Frontal cortex (tissue), 3 donors: ENCODE measurements at regions not wholly inside any gene's neighbourhood (a gene's known extent, or its start where the extent isn't known, plus 50 kb on each side); places are given as distances from the start of the nearest gene placed in this dataset.
"Not testable (repeated sequence)": the region's sequence is repeated elsewhere in the genome, so short reads cannot be mapped to it uniquely, and the experiment has no call there.

Source experiments
- DNase-seq, 2 donors: peaks; one replicate each; pipeline ENCODE4 v3.0.0; 2012; ENCODE audit warnings: low spot score in 2 of 2
- FAIRE-seq: peaks from 2 replicates; lab custom pipeline; 2012; peaks lifted over from hg19 to GRCh38; lab: Jason Lieb, UNC
- donor health status: control.
- donor health status: control.
- donor health status: control.

DNA sequence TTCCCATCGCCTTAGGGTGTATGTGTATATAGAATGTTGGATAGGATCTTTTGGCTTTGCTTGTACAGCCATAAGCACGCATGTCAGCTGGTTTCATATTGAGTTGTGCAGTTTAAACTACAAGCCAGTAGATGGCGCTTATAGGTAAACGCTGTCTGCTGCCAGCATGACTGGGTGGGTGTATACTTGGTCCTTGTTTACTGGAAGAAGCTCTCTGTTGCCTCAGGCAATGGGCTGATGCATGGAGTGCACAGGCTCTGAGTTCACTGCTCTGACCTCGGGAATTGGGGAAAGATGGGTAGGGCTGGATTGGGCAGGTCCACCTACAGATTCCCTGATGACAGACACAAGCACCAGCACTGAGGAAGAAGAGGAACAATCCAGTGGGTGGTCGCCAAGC, 831.5 kb downstream of the STIM2 start:
- FAIRE-seq (no peak), DNase-seq (no peak)

DNA sequence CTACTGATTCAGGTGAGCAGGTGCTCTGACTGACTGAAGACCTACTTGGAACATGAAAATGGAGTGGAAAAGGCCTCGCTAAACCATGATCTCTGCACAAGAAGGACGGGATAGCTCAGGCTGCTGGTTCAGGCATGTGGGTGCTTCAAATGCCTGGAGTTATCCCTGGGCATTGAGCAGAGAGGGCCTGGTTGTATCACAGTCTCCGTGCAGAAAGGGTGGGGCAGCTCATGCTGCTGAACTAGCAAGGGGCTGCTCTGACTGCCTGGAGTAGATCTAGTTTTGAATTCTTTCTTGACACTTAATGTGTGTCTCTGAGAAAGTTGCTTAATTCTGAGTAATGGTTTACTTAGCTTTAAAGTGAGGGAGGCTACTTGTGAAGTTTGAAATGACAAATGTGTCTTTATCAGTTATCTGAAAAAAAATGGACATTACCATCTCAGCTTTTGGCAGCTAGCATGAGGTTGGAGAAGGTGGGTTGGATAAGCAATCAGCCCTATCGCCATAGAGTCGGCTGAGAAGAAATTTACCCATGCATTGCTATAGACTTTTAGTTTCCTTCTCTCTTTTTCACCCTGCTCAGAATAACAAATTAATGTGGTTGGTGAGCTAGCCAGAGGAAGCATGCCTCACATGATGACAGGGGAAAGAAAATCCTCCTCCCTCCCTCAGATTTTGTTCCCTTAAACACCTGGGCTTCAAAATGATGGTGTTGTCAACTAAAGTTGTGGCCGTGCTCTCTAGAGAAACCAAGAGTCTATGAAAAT, 832.4 kb downstream of the STIM2 start:
- DNase-seq (no peak), FAIRE-seq (no peak)

DNA sequence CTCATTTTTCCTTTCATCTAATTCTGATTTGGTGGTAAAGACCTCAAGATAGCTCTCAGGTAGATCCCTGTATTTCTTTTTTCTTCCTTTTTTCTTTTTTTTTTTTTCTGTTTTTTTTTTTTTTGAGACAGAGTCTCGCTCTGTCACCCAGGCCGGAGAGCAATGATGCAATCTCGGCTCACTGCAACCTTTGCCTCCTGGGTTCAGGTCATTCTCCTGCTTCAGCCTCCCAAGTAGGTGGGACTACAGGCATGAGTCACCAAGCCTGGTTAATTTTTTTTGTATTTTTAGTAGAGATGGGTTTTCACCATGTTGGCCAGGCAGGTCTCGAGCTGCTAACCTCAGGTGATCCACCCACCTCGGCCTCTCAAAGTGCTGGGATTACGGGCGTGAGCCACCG, 835.6 kb downstream of the STIM2 start:
- DNase-seq, FAIRE-seq: not testable (repeated sequence)

DNA sequence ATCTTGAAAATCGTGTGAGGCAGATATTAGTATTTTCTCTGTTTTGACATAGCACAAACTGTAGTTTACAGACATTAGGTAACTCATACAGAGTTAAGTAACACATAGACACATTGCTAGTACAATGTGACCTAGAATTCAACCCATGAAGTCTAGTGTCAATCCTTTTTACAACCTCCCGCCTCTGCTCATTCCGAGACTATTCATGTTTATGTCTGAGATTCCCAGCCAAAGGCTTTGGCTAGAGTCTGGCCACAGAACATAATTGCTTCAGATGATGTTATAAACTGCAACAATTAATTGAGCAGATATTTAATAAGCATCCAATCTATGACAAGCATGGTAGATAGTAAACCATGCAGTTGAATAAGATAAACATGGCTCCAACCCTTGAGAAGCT, 841.0 kb downstream of the STIM2 start:
- no peak for FAIRE-seq
- no peak for DNase-seq

DNA sequence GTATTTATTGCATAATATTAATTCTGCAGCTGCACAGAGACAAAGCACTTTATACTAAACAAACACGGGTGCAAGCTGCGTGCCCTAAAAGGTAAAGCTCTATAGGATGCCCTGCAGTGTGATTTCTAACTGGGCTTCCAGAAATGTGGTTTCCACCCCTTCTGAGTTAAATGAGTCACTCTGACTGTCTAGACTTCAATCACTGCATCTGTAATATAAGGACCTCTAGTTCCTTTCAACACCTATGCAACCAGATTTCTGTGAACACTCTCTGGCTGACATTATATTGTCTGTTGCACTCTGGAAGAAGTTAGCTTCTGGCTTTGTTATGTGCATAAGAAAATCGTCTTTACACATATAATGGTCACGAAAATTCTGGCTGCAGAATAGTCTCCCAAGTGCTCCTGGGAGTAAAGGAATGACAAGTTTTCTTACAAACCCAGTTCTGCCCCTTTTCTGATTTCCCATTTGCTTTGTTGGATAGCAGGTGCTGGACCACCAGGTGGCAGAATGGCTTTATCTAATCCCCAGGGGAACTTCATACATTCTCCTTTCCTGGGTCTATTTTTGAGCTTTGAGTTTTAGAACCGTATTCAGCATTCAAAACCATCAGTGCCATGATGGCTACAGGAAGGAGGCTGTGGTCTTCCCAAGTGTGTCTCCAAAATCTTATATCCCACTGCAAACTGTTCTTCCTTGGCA, 842.2 kb downstream of the STIM2 start:
- FAIRE-seq (no peak), DNase-seq (no peak)

DNA sequence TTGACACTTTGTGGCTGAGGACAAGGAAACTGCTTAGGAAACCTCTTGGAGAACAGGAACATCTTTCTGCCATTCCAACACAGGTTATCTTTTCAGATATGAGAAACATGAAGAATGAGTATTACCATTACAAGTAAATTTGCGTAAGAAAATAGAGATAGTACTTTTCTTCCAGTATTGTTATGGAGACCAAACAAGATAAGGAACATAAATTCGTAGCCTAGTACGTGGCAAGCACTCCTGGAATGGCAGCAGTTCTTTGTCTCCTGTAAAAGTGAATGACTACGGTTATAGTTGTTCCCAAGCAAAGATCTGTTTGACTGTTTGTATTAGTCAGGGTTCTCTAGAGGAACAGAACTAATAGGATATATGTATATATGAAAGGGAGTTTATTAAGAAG, 843.1 kb downstream of the STIM2 start:
- no peak for DNase-seq
- no peak for FAIRE-seq

DNA sequence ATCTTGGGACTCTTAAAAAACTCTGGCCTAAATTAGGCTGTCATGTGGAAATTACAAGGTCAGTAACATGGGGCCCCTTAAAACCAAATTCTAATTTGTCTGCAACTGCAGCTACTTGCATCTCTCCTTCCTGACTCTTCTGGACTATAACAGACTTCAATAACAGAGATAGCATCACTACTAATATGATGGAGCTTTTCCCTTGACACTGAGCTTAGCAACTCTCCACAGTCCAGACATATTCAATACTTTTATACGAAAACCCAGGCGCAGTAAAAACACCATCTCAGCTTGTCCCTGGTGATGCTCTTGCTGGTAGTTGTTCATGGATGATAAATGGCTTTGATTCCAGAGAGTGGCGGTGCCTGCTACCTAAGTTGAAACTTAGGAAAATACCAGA, 850.4 kb downstream of the STIM2 start:
- DNase-seq (no peak), FAIRE-seq (no peak)

DNA sequence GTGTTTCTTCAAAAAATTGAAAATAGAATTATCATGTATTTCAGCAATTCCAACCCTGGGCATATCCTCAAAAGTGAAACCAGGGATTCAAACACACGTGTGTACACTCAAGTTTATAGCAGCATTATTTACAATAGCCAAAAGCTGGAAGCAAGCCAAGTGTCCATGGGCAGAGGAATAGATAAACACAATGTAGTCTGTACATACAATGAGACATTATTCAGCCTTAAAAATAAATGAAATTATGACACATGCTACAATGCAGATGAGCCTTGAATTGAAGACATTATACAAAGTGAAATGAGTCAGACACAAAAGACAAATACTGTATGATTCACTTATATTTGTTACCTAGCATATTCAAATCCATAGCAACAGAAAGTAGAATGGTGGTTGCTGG, 853.4 kb downstream of the STIM2 start:
- DNase-seq (no peak), FAIRE-seq (no peak)

DNA sequence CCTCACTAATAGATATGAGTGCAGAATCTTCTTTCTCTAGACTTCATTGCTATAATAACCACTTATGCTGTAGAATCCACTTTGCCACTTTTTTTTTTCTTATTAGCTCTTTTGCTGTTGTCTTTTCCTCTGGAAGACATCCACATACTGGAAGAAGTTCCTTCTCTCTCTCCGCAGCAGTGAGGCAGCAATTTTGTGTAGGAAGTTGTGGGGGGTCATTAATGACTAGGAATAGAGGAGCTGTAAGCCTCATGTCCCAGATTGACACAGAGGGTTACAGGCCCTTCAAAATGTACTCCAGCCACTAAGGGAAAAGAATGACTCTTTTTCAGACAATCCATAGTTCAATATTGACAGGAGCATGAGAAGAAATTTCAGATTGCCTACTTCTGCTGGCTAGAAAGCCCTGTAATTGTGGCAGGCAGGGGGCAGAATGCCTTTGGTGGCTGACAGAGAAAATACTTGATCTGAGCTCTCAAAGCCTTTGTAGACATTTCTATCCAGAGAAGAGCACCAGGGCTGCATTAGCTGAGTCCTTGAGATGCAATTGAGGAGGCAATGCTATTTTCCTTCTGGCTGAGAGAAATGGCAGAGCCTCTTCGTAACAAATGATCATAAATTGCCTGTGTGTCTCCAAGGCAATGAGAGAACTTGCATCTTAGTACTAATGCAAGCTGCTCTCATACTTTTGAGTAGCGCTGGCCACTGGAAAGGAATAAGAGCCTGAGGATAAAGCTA, 856.2 kb downstream of the STIM2 start:
- DNase-seq, result no peak

DNA sequence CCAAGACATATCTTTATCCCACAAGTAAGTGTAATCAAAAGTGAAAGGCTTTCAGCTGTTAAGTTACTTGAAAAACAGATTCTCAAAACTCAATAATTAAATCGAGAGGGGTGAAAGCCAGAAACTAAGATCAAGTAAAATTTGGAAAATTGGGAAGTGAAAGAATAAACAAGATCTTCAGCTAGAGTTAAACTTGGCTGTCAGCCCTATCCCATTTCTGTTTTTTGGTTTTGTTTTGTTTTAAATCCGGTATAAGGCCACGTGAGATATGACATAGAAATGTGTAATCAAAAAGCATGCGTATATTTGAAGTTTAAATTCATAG, 856.8 kb downstream of the STIM2 start:
- DNase-seq (no peak), FAIRE-seq (no peak)

More for the DNA sequence above, 856.2 kb downstream of the STIM2 start:
- FAIRE-seq, result no peak

DNA sequence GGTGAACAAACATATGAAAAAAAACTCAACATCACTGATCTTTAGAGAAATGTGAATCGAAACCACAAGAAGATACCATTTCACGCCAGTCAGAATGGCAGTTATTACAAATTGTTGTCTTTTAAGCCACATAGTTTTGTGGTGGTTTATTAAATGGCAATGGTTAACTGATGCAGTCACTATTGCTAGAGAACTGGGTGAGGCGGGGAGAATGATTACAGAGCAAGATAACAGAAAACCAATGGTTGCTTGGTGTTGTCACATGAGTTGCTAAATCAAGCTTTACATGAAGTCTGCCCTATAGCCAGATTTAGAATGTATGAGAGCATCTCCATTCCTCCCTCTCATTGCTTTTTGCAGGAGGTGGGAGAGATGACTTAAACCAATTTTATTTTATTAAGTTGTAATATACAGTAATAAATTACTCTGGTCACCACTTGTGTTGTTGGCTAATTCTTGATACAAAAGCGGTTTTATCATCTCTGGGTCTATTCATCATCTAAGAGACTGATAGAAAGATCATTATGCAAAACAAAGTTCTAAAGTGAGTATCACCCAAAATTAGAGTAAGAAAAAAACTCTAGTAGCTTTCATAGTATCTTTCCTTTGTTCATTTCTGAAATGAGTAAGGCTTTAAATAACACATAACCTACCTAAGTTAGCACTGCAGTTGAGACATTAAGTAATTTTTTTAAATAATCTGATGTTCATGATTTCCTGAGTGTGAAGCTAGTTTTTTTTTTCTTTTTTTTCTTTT, 859.5 kb downstream of the STIM2 start:
- FAIRE-seq (no peak), DNase-seq (no peak)

DNA sequence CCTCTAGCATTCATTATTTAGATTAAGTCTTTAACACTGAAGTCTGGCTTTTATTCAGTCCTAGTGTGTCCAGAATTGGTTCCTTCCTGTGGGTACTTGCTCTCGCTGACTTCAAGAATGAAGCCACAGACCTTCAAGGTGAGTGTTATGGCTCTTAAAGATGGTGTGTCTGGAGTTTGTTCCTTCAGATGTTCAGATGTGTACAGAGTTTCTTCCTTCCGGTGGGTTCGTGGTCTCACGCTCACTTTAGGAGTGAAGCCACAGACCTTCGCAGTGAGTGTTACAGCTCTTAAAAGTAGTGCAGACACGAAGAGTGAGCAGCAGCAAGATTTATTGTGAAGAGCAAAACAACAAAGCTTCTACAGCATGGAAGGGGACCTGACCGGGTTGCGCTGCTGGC, 860.6 kb downstream of the STIM2 start:
- FAIRE-seq, result no peak
- DNase-seq, result no peak

DNA sequence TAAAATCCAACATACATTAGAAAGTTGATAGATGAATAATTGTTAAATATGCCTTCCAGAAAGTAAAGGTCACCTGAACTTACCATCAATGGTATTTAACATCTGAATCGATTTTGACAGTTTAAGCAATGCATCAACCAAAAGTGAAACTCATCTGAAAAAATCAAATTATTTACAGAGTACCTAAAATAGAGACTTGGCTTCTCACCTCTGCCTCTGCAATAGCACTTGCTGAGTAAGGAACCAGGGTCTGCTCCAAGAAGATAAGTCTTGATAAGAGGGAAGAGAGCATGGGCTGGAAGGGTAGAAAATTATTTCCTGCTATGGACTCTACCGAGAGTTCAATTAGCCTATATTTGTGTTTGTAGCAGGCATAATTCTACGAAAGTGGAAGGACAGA, 868.3 kb downstream of the STIM2 start:
- FAIRE-seq (no peak), DNase-seq (no peak)

DNA sequence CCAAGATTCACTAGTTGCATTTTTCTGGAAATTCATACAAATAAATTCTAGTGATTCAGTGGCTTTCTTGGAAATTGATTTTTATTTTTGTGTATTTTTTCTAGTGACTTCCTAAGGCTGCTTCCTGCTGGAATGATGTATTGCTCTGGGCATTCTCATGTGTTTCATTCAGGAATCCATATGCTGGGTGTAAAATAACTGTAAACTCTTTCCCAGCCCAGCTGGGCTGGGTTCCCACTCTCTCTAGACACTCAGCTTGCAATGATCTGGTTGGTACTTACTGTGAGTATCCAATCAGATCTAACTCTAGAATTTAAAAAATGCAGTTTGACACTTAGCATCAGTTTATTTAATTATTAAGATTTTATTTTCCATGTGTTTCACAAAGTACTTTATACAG, 882.2 kb downstream of the STIM2 start:
- FAIRE-seq (no peak), DNase-seq (no peak)

DNA sequence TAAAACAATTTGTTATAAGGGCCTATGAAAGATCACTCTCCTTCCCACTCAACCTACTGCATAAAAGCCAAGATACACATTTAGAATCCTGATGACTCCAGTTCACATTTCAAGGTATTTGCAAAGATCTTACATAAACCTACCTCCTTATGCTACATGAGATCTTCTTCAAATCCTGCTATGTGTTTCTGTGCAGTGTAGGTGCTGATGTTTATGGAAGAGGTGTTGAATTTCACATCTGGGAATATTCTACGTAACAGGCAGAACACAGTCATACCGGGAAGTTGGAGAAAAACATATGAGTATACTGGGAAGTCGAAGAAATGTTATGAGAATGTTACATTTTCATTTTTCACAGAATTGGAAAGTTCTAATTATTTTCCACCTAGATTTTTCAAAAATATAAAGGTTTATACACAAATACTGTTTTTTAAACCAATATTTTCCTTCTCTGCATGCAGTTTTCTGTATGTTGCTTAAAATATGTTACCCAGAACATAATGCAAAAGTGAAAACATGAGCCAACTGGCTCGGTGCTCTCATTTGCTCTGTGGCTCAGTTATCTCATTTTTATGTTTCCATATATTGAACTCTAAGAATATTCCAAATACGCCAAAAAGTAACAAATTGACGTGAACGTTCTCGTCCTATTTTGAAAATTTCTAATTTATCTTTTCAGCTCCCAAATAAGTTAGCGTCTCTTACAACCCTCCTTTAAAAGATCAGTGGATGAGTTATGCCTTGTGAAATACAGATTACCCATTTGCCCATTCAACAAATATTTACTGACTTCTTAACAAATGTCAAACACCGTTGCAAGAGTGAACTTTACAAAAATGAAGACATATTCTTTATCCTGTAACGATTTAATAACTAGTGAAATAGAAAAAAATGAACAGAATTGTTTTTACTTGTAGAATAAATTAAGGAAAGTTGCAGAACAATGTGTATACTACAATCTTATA, 899.3 kb downstream of the STIM2 start:
- no peak for DNase-seq
- no peak for FAIRE-seq

DNA sequence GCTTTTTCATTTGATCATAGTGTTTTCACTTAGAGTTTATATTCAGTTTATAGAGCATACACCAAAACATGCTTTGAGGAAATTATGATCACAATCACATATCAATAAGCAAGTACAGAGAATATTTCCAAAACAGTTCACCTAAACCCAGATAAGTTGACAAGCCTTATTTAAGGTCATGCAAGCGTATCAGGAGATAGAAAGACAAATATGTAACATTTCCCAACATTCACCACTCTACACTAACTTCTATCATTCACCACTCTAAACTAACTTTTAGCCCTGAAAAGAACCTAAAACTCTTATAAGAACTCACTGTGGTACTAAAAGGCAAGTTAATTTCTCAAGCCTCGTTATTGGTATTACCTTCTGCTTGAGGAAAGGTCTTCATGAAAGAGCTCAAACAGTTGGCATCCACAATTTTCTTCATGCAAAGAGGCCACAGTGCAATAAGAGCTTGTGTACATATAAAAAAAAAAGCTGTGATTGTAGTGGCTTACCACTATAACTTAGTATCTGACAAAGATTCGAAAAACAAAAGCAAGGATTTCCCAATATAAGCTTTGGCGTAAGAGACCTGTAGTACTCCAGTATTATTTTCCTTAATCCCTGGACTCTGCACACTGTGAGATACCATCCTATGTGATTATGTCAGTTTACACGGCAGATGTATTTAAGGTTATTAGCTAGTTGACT, 903.3 kb downstream of the STIM2 start:
- DNase-seq (no peak), FAIRE-seq (no peak)

DNA sequence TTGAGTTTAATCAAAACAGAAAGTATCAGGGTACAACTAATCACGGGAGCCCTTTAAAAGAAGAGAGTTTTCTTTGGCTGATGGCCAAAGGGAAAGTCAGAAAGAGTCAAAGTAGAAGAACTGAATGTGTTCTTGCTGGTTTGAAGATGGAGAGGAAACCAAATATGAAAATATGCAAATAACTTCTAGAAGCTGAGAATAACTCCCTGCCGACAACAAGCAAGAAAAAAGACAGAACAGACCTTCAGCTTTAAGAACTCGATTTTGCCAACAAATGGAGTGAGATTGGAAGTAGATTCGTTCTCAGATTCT, 903.8 kb downstream of the STIM2 start:
- FAIRE-seq (no peak), DNase-seq (no peak)

DNA sequence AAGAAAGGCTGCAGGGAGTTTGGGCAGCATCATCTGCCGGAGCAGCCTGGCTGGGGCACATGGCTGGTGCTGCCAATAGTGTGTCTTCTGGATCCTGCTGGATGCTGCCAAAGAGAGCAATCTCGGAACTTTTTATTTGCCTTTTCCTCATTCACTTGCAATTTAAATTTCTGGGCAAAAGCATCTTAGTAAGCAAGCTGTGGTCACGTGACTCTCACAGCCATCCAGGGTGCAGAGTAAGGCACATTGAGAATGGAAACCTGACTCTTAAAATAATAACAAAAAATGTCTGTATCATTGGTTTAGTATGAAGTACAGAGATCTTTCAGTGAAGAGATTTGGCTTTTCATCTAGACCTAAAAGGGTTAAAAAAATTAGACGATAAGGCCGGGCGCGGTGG, 910.3 kb downstream of the STIM2 start:
- no peak for FAIRE-seq
- DNase-seq, result no peak

DNA sequence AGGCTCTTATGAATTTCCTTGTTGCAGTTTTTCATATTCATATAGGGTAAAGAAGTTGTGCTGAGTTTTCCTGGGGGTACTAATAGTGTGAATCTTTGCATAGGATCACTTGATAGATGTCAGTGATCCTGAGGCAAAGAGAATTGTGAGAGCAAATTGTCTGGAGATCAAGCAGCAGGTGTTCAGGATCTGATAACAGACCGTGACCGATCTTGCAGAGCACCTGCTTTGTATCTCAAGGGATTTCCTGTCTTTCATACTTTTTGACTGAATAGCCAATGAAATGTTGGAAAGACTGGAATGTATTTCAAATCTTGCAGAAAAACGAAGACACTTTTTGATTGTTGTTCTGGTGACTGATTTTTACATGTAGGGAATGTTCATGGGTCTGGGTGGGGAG, 914.5 kb downstream of the STIM2 start:
- DNase-seq, result no peak
- FAIRE-seq, result no peak
